SK-N-SH (cell line): ENCODE measurements at regions not wholly inside any gene's neighbourhood (a gene's known extent, or its start where the extent isn't known, plus 50 kb on each side); places are given as distances from the start of the nearest gene placed in this dataset.

Experiments
- CTCF ChIA-PET: fragments of 300-600, 350-600 bp; formaldehyde crosslinking; extraction: SDS; loops from one replicate; lab custom pipeline; 2021; lab: Yijun Ruan, JAX
- POLR2A ChIA-PET: fragments of 350-600 bp; sonication (Branson Sonifier 250); formaldehyde crosslinking; extraction: SDS; loops from one replicate; lab custom pipeline; 2020; ENCODE audit warnings: antibody characterized with exemption, inconsistent platforms; lab: Yijun Ruan, JAX
- DNase-seq: peaks from one replicate; pipeline ENCODE4 v3.0.0; 2012
- H2AFZ ChIP-seq: fragments of 200-600 bp; sonication (generic); 2 replicates; pipeline ENCODE4 v1.8.1; 2016; ENCODE audit warnings: antibody characterized with exemption, mild to moderate bottlenecking, low read depth
- H3F3A ChIP-seq: fragments of 200-600 bp; sonication (generic); replicated peaks from 2 replicates; pipeline ENCODE3; 2016; ENCODE audit warnings: antibody characterized with exemption, mild to moderate bottlenecking; ENCODE audit not compliant: insufficient read depth
- H3K27ac ChIP-seq, 2 experiments: fragments of 200-500 bp in 1 of 2; fragments of 200-600 bp in 1 of 2; sonication (Bioruptor generic) in 1 of 2; sonication (generic), shearing (Covaris generic) in 1 of 2; 2 replicates each; pipeline versions ENCODE4 v1.5.1 to v1.6.1; 2014 to 2016; ENCODE audit warnings: low read depth in 2 of 2, inconsistent platforms in 1 of 2, low read length in 1 of 2, mild to moderate bottlenecking in 1 of 2, mixed read lengths in 1 of 2
- H3K27me3 ChIP-seq: fragments of 200-600 bp; sonication (generic), shearing (Covaris generic); 2 replicates; pipeline ENCODE4 v1.6.1; 2016; ENCODE audit warnings: mixed run types; ENCODE audit not compliant: insufficient read depth
- H3K36me3 ChIP-seq, 2 experiments: fragments of 200-500 bp in 1 of 2; fragments of 200-600 bp in 1 of 2; sonication (Bioruptor generic) in 1 of 2; sonication (generic) in 1 of 2; replicated peaks in 1 of 2; 2 replicates each; pipeline versions ENCODE3 to v1.5.1; 2014 to 2016; ENCODE audit warnings: low read length in 1 of 2, mild to moderate bottlenecking in 1 of 2; ENCODE audit not compliant: insufficient read depth in 2 of 2, control insufficient read depth in 1 of 2
- H3K4me1 ChIP-seq, 2 experiments: fragments of 200-500 bp in 1 of 2; fragments of 200-600 bp in 1 of 2; sonication (Bioruptor generic) in 1 of 2; sonication (generic), shearing (Covaris generic) in 1 of 2; 2 replicates each; pipeline versions ENCODE4 v1.5.1 to v1.6.1; 2014 to 2016; ENCODE audit warnings: low read depth in 1 of 2, low read length in 1 of 2, mixed run types in 1 of 2; ENCODE audit not compliant: insufficient read depth in 2 of 2, control insufficient read depth in 1 of 2
- H3K4me2 ChIP-seq: fragments of 200-600 bp; sonication (generic), shearing (Covaris generic); 2 replicates; pipeline ENCODE4 v1.6.1; 2017; ENCODE audit warnings: mixed run types
- H3K4me3 ChIP-seq, 2 experiments: fragments of 200-500 bp in 1 of 2; fragments of 200-600 bp in 1 of 2; sonication (Bioruptor generic) in 1 of 2; sonication (generic), shearing (Covaris generic) in 1 of 2; 2 replicates each; pipeline versions ENCODE4 v1.5.1 to v1.8.1; 2014 to 2016; ENCODE audit warnings: low read depth in 2 of 2, inconsistent platforms in 1 of 2, low read length in 1 of 2, mild to moderate bottlenecking in 1 of 2, mixed read lengths in 1 of 2, moderate library complexity in 1 of 2
- H3K79me2 ChIP-seq: fragments of 200-600 bp; sonication (generic); 2 replicates; pipeline ENCODE4 v1.8.1; 2017; ENCODE audit warnings: mild to moderate bottlenecking; ENCODE audit not compliant: insufficient read depth
- H3K9ac ChIP-seq: fragments of 200-600 bp; sonication (generic); 2 replicates; pipeline ENCODE4 v1.6.1; 2017; ENCODE audit warnings: mixed run types
- H3K9me2 ChIP-seq: fragments of 200-600 bp; sonication (generic); 2 replicates; pipeline ENCODE4 v1.6.1; 2017; ENCODE audit warnings: mixed run types
- H3K9me3 ChIP-seq: fragments of 200-600 bp; sonication (generic); 2 replicates; pipeline ENCODE4 v1.6.1; 2017; ENCODE audit warnings: mixed run types, mild to moderate bottlenecking, moderate library complexity
- H4K20me1 ChIP-seq: fragments of 200-600 bp; sonication (generic); 2 replicates; pipeline ENCODE4 v1.6.1; 2017; ENCODE audit warnings: mild to moderate bottlenecking, mixed run types; ENCODE audit not compliant: insufficient read depth
- CHD2 ChIP-seq: fragments of 150-350 bp; IDR thresholded peaks from 2 replicates; pipeline ENCODE4 v1.6.1; 2018; ENCODE audit warnings: low read length; ENCODE audit not compliant: partially characterized antibody
- EZH2phosphoT487 ChIP-seq: fragments of 200-600 bp; sonication (generic); IDR thresholded peaks from 2 replicates; pipeline ENCODE4 v1.6.1; 2017; ENCODE audit warnings: low read depth, mixed run types, mild to moderate bottlenecking, antibody characterized with exemption, moderate library complexity, borderline replicate concordance
- FOSL2 ChIP-seq: IDR thresholded peaks from 2 replicates; pipeline ENCODE4 v1.4.0; 2012; ENCODE audit warnings: low read depth, mild to moderate bottlenecking, moderate library complexity, borderline replicate concordance
- FOXM1 ChIP-seq: IDR thresholded peaks from 2 replicates; pipeline ENCODE4 v1.4.0; 2012; ENCODE audit warnings: low read depth, mild to moderate bottlenecking
- GABPA ChIP-seq: IDR thresholded peaks from 2 replicates; pipeline ENCODE4 v1.4.0; 2012; ENCODE audit warnings: low read depth, mild to moderate bottlenecking
- GATA2 ChIP-seq: sonication (generic); formaldehyde crosslinking; IDR thresholded peaks from 2 replicates; pipeline ENCODE4 v1.5.0; 2020; ENCODE audit warnings: mild to moderate bottlenecking, missing genetic modification reagents
- JUND ChIP-seq: IDR thresholded peaks from 2 replicates; pipeline ENCODE4 v1.4.0; 2012
- MEF2A ChIP-seq: IDR thresholded peaks from 2 replicates; pipeline ENCODE4 v1.4.0; 2012; ENCODE audit warnings: low read depth, borderline replicate concordance
- MXI1 ChIP-seq: IDR thresholded peaks from 2 replicates; pipeline ENCODE4 v1.6.1; 2012; ENCODE audit warnings: mild to moderate bottlenecking, low read depth, low read length, improper control_type of control experiment
- NFIC ChIP-seq: IDR thresholded peaks from 2 replicates; pipeline ENCODE4 v1.4.0; 2012; ENCODE audit warnings: borderline replicate concordance
- NRF1 ChIP-seq: IDR thresholded peaks from 2 replicates; pipeline ENCODE4 v1.6.1; 2012; ENCODE audit warnings: low read depth, mild to moderate bottlenecking, low read length
- POLR2AphosphoS5 ChIP-seq: IDR thresholded peaks from 2 replicates; pipeline ENCODE4 v1.6.1; 2012; ENCODE audit warnings: low read depth, low read length
- RCOR1 ChIP-seq: fragments of 150-350 bp; IDR thresholded peaks from 2 replicates; pipeline ENCODE4 v1.6.1; 2017; ENCODE audit warnings: antibody characterized with exemption, low read length
- SIN3A ChIP-seq: IDR thresholded peaks from 2 replicates; pipeline ENCODE4 v1.6.1; 2012; ENCODE audit warnings: low read depth, mild to moderate bottlenecking, low read length, moderate library complexity, borderline replicate concordance
- TEAD4 ChIP-seq: IDR thresholded peaks from 2 replicates; pipeline ENCODE4 v1.4.0; 2012; ENCODE audit warnings: mild to moderate bottlenecking, borderline replicate concordance; ENCODE audit not compliant: insufficient read depth
- WGBS: methylation state at CpG from one replicate; pipeline ENCODE4 v1.1.6; 2017; ENCODE audit warnings: low lambda C conversion rate; 5-methylcytosine and 5-hydroxymethylcytosine counted together
- TF ChIP-seq, protein P1 (sequence below): fragments of 200-600 bp; sonication (generic); IDR thresholded peaks from 2 replicates; pipeline ENCODE4 v1.6.1; 2017; ENCODE audit warnings: antibody characterized with exemption, mild to moderate bottlenecking, moderate library complexity
- TF ChIP-seq, protein P2 (sequence below): fragments of 150-350 bp; IDR thresholded peaks from 2 replicates; pipeline ENCODE4 v1.6.1; 2016; ENCODE audit warnings: mild to moderate bottlenecking, low read depth, low read length
- TF ChIP-seq, protein P3 (sequence below): IDR thresholded peaks from 2 replicates; pipeline ENCODE4 v1.4.0; 2012; ENCODE audit warnings: low read depth, borderline replicate concordance
- TF ChIP-seq, protein P4 (sequence below): IDR thresholded peaks from 2 replicates; pipeline ENCODE4; 2012

DNA sequence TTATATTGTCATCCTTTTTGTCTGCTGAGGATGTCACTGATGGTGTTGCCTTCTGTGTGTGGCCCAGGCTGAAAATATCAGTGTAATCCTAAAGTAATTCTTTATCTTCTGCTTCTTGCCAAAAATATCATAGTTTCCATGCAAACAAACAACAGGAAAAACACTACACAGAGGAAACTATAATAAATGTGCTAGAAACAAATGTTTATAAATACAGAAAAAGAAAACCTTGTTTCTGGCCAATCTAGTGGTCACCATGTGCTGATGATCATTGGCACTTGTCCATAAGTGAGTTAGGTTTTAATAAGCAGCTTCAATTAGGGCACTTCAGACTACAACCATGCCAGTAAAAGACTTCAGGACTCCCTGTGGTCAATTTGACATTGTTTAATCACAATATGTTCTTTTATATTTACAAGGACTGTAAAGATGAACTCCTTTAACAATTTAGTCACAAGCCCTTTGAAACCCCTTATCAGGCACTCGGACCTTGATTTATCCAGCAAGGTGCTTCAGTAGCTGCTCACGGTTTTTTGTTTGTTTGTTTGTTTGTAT, 124.8 kb downstream of the TMTC3 start (continued):
- TF ChIP-seq, protein P1, sequence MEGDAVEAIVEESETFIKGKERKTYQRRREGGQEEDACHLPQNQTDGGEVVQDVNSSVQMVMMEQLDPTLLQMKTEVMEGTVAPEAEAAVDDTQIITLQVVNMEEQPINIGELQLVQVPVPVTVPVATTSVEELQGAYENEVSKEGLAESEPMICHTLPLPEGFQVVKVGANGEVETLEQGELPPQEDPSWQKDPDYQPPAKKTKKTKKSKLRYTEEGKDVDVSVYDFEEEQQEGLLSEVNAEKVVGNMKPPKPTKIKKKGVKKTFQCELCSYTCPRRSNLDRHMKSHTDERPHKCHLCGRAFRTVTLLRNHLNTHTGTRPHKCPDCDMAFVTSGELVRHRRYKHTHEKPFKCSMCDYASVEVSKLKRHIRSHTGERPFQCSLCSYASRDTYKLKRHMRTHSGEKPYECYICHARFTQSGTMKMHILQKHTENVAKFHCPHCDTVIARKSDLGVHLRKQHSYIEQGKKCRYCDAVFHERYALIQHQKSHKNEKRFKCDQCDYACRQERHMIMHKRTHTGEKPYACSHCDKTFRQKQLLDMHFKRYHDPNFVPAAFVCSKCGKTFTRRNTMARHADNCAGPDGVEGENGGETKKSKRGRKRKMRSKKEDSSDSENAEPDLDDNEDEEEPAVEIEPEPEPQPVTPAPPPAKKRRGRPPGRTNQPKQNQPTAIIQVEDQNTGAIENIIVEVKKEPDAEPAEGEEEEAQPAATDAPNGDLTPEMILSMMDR, result no peak

DNA sequence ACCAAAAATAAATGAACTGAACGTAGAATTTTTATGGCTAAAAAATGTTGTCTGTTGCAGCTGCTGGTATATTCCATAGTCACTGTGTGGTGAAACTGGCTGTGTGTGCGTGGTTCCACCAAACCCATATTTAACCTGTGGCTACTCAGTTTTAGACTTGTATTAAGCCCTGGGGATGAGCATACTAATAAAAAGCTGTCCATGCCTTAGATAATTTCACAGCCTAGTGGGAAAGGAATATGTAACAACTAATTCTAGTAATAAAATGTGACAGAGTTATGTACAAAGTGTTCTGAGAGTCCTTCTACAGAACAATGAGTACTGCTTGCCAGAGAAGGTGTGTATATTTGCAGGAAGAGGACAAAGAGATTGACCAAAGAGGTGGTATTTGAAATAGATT, 125.5 kb downstream of the TMTC3 start:
- no peaks in the 10 kb centered on the region for H4K20me1 ChIP-seq
- H3K36me3 ChIP-seq, result no peaks in the 10 kb centered on the region
- H3K79me2 ChIP-seq, result no peaks in the 10 kb centered on the region
- no peak overlapping the region for H3K27ac ChIP-seq
- TF ChIP-seq, protein P2, sequence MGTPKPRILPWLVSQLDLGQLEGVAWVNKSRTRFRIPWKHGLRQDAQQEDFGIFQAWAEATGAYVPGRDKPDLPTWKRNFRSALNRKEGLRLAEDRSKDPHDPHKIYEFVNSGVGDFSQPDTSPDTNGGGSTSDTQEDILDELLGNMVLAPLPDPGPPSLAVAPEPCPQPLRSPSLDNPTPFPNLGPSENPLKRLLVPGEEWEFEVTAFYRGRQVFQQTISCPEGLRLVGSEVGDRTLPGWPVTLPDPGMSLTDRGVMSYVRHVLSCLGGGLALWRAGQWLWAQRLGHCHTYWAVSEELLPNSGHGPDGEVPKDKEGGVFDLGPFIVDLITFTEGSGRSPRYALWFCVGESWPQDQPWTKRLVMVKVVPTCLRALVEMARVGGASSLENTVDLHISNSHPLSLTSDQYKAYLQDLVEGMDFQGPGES, result no peak
- TF ChIP-seq, protein P3, sequence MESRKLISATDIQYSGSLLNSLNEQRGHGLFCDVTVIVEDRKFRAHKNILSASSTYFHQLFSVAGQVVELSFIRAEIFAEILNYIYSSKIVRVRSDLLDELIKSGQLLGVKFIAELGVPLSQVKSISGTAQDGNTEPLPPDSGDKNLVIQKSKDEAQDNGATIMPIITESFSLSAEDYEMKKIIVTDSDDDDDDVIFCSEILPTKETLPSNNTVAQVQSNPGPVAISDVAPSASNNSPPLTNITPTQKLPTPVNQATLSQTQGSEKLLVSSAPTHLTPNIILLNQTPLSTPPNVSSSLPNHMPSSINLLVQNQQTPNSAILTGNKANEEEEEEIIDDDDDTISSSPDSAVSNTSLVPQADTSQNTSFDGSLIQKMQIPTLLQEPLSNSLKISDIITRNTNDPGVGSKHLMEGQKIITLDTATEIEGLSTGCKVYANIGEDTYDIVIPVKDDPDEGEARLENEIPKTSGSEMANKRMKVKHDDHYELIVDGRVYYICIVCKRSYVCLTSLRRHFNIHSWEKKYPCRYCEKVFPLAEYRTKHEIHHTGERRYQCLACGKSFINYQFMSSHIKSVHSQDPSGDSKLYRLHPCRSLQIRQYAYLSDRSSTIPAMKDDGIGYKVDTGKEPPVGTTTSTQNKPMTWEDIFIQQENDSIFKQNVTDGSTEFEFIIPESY, result no peak
- TF ChIP-seq SIN3A (no peak), POLR2AphosphoS5 (no peak), EZH2phosphoT487 (no peak), GABPA (no peak), CHD2 (no peak), NRF1 (no peak), JUND (no peak), RCOR1 (no peak), GATA2 (no peak), MEF2A (no peak), FOXM1 (no peak), MXI1 (no peak), NFIC (no peak), TEAD4 (no peak), FOSL2 (no peak)
- TF ChIP-seq, protein P1, result no peak
- TF ChIP-seq, protein P4, sequence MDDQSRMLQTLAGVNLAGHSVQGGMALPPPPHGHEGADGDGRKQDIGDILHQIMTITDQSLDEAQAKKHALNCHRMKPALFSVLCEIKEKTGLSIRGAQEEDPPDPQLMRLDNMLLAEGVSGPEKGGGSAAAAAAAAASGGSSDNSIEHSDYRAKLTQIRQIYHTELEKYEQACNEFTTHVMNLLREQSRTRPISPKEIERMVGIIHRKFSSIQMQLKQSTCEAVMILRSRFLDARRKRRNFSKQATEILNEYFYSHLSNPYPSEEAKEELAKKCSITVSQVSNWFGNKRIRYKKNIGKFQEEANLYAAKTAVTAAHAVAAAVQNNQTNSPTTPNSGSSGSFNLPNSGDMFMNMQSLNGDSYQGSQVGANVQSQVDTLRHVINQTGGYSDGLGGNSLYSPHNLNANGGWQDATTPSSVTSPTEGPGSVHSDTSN, result no peak
- H3F3A ChIP-seq, result no peaks in the 10 kb centered on the region
- 93% methylated on average over 2 of the region's 2 CpGs for WGBS
- ChIA-PET POLR2A (no interaction called here), CTCF (no interaction called here)
- peaks cover 0 to 3% of the 10 kb centered on the region in 2 experiments; a peak in 1 of 4 replicates for H3K4me1 ChIP-seq
- DNase-seq, result no peak
- H3K27me3 ChIP-seq, result no peaks in the 10 kb centered on the region
- H3K9me2 ChIP-seq, result no peaks in the 10 kb centered on the region
- H3K9me3 ChIP-seq, result peaks cover 5% of the 10 kb centered on the region; the same call in 1 of the 2 replicates
- no peak overlapping the region for H2AFZ ChIP-seq
- no peak overlapping the region for H3K4me3 ChIP-seq
- H3K9ac ChIP-seq, result no peak overlapping the region
- H3K4me2 ChIP-seq, result no peak overlapping the region
